A673 (cell line): ENCODE measurements at regions not wholly inside any gene's neighbourhood (a gene's known extent, or its start where the extent isn't known, plus 50 kb on each side); places are given as distances from the start of the nearest gene placed in this dataset.

Source experiments
- EZH2 ChIP-seq: fragments of 200-600 bp; sonication (generic); IDR thresholded peaks from 2 replicates; pipeline ENCODE4 v1.6.1; 2017; ENCODE audit warnings: borderline replicate concordance, low read depth, mild to moderate bottlenecking, mixed read lengths, antibody characterized with exemption, low read length; ENCODE audit not compliant: poor library complexity, severe bottlenecking
- TF ChIP-seq, protein P1 (sequence below): fragments of 300-800, 200-600 bp; sonication (generic); conservative IDR thresholded peaks from 2 replicates; pipeline ENCODE4 v1.5.1; 2017; ENCODE audit warnings: low read depth, mild to moderate bottlenecking, antibody characterized with exemption, low read length, moderate library complexity, mixed read lengths

DNA sequence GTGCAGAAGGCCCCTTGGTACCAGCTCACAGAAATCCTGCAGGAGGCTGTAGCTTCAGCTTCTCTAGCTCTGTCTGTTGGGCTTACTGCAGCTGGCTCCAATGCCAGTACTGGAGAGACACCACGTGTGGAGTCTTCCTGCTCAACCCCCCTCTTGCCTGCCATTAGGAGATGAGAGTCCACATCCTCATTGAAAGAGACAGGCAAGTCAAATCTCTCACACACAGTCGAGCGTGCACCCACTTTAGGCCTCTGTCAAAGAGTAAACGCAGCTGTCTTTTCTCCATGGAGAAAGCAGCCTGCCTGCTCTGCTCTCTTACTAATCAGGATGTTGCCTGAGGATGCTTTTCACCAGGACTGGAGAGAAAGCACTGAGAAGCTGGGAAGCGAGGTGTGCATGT is 523.0 kb upstream of the NBEA start:
- TF ChIP-seq, protein P1, sequence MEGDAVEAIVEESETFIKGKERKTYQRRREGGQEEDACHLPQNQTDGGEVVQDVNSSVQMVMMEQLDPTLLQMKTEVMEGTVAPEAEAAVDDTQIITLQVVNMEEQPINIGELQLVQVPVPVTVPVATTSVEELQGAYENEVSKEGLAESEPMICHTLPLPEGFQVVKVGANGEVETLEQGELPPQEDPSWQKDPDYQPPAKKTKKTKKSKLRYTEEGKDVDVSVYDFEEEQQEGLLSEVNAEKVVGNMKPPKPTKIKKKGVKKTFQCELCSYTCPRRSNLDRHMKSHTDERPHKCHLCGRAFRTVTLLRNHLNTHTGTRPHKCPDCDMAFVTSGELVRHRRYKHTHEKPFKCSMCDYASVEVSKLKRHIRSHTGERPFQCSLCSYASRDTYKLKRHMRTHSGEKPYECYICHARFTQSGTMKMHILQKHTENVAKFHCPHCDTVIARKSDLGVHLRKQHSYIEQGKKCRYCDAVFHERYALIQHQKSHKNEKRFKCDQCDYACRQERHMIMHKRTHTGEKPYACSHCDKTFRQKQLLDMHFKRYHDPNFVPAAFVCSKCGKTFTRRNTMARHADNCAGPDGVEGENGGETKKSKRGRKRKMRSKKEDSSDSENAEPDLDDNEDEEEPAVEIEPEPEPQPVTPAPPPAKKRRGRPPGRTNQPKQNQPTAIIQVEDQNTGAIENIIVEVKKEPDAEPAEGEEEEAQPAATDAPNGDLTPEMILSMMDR, result no peak
- TF ChIP-seq EZH2, result no peak
